ENCODE measurements at regions not wholly inside any gene's neighbourhood (a gene's known extent, or its start where the extent isn't known, plus 50 kb on each side); places are given as distances from the start of the nearest gene placed in this dataset.
"Not testable (repeated sequence)": the region's sequence is repeated elsewhere in the genome, so short reads cannot be mapped to it uniquely, and the experiment has no call there.

DNA sequence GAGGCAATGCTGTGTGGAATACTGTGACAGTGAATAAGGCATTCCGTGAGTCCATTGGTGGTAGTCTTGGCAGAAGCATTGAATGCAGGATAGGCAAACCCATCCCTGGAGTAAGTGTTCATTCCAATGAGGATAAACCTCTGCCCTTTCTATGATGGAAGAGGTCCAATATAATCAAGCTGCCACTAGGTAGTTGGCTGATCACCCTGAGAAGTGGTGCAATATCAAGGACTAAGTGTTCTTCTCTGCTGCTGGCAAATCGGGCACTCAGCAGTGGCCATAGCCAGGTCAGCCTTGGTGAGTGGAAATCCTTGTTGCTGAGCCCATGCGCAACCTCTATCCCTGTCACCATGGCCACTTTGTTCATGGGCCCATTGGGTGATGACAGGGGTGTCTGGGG is 70.1 kb downstream of the FBXO4 start:
- DNase-seq (ENCODE audit: low read depth in 2 of 3, low spot score in 2 of 3), result no peak

DNA sequence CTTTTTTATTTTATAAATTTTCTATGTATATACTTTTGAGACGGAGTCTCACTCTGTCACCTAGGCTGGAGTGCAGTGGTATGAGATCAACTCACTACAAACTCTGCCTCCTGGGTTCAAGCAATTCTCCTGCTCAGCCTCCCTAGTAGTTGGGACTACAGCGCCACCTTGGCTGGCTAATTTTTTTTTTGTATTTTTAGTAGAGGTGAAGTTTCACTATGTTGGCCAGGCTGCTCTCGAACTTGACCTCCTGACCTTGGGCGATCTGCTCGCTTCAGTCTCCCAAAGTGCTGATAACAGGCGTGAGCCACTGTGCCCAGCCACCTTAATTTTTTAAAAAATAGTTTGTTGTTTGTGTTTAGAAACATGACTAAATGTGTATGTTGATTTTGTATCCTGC is 76.6 kb downstream of the FBXO4 start:
- DNase-seq (ENCODE audit: low read depth in 2 of 3, low spot score in 2 of 3), result no peak

DNA sequence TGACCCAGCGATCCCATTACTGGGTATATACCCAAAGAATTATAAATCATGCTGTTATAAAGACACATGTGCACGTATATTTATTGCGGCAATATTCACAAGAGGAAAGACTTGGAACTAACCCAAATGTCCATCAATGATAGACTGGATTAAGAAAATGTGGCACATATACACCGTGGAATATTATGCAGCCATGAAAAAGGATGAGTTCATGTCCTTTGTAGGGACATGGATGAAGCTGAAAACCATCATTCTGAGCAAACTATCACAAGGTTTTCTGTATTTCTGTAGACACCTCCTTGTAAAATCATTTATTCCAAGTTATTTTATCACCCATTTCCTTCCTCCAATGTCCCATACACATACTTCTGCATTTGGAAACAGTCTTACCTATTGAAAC is 78.8 kb downstream of the FBXO4 start:
- DNase-seq (ENCODE audit: low read depth in 2 of 3, low spot score in 2 of 3), result not testable (repeated sequence)

DNA sequence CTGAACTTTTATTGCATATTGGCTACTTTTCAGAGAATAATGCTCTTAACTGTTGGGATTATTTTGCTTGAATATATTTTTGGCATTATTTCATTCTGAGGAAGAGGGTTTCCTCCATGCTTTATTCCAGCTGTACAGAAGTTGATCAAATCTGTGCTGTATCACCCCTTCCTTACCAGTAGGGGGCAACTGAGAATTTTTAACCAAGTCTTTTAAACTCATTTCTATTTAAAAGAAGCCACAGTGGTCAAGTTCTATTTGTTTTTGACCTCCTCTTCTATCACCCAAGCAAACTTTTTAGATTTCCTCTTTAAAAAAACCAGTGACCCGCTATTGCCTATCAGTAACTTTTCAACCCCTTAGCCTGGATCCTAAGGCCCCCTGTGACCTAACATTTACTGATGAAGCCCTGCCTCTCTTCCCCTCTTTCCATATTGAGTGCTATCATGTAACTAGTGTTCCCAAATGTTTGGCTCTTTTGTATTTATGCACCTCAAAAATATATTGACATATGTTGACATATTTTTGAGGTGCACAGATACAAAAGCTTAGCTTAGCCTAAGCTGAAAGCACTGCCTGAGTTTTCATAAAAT is 80.6 kb downstream of the FBXO4 start:
- peak in 2 of 3 donors; percentile 5 to 33 for DNase-seq (ENCODE audit: low read depth in 2 of 3, low spot score in 2 of 3)

DNA sequence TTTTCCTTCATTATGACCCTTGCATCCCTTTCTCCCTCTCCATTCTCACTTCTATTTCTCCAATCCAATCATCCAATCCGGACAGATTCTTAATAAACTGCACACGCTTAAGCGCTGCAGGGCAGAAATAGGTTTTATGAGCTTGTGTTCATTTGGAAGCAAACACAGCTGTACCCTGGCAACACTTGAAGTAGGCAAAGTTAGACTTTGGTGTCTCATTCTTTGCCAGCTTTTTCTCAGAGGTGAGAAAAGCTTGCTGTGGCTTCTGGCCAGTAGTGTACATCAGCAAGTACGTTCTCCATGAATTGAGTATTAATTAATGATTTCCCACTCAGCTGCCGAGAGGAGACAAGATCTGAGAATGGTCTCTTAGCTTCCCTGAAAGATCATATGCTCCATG is 88.5 kb downstream of the FBXO4 start:
- DNase-seq (ENCODE audit: low read depth in 2 of 3, low spot score in 2 of 3), result no peak

DNA sequence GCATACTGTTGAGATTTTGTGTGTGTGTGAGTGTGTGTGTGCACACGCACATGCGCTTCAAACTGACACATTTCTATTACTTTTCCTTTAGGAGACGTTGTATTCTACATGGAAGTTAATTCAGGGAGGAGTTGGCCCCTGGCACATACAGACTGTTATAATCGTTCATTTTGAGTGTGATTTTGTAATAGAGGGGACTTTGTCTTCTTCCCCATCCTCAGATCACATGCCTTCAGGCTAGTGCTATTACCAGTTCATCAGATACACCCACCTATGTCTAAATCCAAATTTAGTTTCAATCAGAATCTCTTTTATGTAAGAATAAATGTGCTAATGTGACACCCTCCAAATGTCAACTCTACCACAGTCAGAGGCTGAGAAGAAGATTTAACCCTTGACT is 90.2 kb downstream of the FBXO4 start:
- no peak for DNase-seq (ENCODE audit: low read depth in 2 of 3, low spot score in 2 of 3)

DNA sequence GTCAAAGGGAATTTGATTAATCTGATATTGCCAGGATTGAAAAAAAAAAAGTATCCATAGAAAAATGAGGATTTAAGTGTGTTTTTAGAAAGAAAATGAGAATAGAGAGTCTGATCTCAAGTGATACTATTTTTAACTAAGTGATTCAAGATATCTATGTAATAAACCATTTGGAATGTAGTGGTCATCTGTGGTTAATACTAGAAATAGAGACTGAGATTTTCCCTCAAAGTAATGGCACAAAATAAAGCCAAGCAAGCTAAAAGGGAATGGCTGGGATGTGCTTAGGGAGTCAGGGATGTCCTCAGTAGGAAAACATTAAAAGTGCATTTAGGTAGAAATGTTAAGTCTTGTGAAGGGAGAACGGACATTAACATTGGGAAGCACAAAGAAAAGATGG is 90.6 kb downstream of the FBXO4 start:
- no peak for DNase-seq (ENCODE audit: low read depth in 2 of 3, low spot score in 2 of 3)

DNA sequence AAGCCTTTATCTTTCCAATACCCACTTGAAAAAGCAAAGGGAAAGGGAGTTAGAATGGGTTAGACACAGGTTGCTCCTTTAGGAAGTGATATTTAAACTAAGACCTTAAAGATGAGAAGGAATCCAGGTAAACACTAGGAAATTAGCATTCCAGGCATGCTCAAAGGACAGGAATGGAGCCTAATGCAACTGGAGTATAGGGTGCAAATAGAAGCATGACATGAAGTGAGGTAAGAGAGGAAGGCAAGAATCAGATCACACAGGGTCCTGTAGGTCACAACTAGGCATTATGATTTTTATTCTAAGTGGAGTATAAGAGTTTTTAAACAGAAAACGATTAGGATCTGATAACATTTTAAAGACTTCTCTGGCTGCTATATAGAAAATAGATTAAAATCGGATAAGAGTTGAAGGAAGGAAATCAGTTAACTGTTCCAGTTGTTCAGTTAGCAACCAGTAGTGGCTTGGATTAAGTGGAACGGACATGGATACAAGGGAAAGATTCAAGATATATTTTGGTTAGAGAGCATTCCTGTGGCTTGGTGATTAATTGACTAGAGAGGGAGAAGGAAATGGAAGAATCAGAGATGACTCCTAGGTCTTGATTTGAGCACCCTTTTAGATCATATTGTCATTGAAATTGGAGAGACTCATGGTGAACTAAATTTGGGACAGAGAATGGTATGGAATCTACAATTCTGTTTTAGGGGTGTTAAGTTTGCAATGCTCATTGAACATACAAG is 95.9 kb downstream of the FBXO4 start:
- no peak for DNase-seq (ENCODE audit: low read depth in 2 of 3, low spot score in 2 of 3)

DNA sequence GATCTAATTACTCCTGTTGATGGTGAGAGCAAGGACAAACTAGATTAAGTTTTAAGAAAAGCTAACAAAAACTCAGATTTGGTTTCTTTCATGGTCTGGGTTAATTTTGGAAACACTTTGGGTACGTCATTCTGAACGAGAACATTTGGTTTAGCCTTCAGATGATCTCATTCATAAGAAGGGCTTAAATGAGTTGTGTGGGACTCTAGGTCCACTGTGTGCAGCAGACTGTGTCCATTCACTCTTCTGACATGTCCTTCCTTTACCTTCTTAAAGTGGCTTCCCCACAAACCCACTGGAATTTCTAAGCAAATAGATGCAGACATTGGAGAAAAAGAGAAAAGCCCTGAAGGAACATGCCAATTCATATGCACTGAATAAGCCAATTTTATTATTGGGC is 96.8 kb downstream of the FBXO4 start:
- DNase-seq (ENCODE audit: low read depth in 2 of 3, low spot score in 2 of 3), result no peak

DNA sequence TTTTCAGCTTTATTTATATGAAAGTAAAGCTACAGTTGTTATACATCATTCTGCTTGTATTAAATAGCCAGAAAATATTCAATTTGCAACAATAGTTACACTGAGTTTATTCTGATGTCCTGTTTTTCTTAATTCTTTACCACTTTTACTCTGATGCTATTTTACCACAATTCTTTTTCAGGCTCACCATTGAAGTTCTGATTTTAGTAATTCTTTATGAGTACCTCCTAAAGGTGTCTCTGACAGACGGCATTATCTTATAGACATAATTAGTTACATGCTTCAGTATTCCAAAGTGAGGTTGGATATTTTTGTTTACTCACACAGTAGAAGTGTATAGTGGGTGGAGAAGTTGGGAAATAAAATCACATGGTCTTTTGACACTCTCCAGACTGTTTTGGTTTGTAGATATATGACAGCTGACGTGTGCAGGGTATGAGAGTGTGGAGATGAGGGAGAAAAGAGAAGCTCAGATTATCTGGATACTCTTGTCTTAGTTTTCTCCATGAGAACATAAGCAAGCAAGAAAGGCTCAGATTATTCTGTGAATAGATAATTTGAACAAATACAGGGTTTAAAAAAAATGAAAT is 97.4 kb downstream of the FBXO4 start:
- no peak for DNase-seq (ENCODE audit: low read depth in 2 of 3, low spot score in 2 of 3)

DNA sequence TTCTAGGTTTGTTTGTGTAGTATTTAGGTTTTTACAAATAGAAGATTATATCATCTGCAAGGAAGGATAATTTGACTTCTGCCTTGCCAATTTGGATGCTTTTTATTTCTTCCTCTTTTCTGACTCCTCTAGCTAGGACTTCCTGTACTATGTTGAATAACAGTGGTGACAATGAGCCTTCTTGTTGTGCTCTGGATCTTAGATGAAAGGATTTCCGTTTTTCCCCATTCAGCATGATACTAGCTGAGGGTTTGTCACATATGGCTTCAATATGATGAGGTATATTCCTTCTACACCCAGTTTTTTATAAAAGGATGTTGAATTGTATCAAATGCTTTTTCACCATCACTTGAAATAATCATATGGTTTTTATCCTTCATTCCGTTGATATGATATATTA is 101.4 kb downstream of the FBXO4 start:
- DNase-seq (ENCODE audit: low read depth in 2 of 3, low spot score in 2 of 3), result no peak

DNA sequence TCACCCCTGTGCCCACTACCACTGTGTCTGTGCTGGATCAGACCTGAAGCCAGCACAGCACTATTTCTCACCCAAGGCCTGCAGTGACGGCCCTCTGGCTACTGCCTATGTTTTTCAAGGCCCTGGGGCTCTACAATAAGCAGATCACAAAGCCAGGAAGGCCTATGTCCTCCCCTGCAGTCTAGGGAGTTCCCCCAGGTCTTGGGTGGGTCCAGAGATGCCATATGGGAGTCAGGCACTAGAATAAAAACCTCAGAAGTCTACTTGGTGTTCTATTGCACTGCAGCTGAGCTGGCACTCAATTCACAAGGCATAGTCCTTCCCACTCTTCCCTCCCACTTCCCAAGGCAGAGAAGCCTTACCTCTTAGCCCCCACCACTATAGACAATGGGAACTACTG is 107.1 kb downstream of the FBXO4 start:
- DNase-seq (ENCODE audit: low read depth in 2 of 3, low spot score in 2 of 3), result no peak

DNA sequence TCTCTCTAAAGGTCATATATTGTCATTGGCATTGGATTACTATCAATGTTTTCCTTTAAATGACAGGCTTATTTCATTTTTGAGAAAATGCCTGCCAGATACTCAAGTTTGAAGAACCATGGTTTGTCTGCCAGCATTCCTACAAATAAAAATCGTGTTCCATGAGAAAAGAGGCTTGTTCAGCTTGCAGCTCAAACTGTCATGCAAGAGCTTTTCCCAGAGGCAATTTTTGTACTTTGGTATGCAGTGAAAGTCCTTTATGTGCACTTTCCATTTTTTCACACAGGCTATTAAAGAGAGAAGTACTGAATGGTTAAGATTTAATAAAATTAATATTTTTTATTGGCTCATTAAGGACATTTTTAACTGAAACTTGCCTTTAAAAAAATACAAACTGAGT is 110.4 kb downstream of the FBXO4 start:
- no peak for DNase-seq (ENCODE audit: low read depth in 2 of 3, low spot score in 2 of 3)

DNA sequence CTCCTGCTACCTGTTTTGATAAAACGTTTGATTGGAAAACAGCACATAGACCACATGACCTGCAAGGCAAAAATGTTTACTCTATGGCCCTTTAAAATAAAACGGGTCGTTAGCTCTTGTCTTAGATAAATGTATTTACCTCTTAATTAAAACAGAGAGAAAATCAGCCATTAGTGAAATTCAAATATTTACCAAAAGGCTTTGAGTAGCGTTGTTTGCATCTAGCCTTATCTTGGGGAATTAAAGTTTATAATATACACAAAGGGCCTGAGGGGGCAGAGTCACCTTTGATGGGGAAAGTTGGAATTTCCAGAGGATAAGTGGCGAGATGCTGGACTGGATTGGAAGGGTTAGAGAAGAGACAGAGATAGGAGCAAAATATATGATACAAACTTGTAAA is 111.3 kb downstream of the FBXO4 start:
- DNase-seq (ENCODE audit: low read depth in 2 of 3, low spot score in 2 of 3), result no peak

DNA sequence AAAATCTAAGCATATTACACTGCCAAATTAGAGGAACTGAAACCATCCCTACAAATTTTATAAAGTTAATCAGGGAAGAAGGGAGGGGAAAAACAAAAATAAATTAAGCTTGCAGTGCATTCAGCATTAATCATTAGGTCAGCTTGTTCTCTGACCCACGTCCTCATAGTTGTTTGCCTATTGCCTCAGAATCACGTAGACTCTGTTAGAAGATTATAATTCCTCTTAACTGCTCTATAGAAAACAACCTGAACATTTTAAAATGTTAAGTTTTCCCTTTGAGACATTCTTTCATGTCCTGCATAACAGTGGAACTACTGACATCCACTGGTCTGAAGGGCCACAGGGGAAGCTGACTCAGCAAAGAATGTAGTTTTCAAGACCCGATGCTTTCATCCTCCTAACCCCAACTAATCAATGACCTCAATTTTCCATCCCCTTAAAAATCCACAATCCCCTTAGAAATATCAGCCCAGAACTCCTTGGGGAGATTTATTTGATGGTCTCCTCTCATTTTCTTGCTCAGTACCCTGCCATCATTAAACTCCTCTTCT is 112.4 kb downstream of the FBXO4 start:
- DNase-seq (ENCODE audit: low read depth in 2 of 3, low spot score in 2 of 3), result no peak

DNA sequence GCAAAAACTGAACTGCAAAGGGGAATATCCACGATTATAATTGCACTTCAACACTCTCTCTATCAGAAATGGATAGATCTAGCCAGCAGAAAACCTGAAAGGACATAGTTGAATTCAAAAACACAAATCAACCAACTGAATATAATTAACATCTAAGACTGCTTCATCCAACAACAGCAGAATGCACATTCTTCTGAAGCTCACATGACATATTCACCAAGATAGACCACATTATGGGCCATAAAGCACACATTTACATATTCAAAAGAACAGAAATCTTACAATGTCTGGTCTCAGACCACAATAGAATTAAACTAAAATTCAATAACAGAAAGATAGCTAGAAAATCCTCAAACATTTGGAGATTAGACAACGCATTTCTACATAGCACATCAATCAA is 118.3 kb downstream of the FBXO4 start:
- no peak for DNase-seq (ENCODE audit: low read depth in 2 of 3, low spot score in 2 of 3)

DNA sequence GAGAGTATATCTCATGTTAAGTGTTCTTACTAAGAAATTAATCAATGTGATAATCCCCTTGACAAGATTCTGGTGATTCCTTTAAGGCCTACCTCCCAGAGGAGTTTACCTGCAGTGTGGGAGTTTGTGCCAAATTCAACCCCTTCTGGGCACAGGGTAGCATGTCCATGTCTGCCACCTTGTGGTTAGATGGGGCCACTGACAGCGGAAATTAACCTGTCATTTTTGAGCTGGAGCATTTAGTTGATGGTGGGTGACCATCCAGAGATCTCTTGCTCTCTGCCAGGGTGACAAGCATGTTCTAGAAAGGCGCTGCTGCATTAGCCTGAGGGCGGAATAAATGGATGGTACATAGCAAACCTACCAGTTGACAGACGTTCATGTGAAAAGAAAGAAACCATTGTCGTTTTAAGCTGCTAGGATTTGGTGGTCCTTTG is 132.2 kb downstream of the FBXO4 start:
- peak; percentile 16 to 56 (median 37) for DNase-seq (ENCODE audit: low read depth in 2 of 3, low spot score in 2 of 3)

DNA sequence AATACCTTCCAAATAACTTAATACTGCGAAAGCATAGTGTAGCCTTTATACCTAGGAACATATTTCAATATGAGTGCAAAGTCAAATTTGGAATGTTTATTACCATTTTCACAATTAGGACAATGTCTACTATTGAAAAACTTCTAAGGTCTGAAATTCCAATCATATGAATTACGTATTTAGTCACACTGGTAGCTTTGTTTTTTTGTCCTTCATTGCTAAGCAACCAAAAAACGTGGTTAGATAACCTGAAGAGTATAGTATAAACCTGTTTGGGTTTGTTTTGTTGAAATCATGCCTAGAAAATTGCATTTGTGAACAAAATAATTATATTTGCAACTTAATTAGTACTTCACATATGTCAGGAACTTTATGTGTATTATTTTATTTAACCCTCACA is 134.2 kb downstream of the FBXO4 start:
- no peak for DNase-seq (ENCODE audit: low read depth in 2 of 3, low spot score in 2 of 3)

DNA sequence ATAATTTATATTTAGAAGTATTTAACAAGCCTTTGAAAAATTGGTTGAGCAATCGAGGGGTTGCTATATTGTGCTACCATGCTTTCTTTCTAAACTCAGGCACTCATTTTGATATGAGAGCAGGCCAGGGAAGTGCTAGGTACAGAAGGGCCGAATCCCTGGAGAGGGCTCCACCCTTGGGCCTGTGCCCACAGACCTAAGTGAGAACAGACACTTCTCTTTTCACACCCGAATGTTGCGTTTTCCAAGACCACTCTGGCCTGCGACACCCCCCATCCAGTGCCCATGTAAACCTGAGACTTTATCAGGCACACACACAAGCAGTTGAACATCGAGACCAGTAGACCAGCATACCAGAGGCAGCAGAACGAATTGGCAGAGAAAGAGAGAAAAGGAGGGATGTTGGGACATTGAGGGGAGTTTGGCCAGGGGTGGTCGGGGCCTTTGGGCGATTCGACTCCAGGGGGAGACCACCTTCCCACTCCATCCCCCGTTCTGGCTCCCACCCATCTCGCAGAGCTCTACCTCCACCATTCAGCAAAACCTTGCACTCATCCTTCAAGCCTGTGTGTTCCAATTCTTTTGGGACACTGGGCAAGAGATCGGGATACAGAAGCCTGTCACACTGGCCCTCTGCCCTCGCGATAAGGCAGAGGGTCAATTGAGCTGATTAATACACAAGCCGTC is 134.8 kb downstream of the FBXO4 start:
- no peak for DNase-seq (ENCODE audit: low read depth in 2 of 3, low spot score in 2 of 3)

DNA sequence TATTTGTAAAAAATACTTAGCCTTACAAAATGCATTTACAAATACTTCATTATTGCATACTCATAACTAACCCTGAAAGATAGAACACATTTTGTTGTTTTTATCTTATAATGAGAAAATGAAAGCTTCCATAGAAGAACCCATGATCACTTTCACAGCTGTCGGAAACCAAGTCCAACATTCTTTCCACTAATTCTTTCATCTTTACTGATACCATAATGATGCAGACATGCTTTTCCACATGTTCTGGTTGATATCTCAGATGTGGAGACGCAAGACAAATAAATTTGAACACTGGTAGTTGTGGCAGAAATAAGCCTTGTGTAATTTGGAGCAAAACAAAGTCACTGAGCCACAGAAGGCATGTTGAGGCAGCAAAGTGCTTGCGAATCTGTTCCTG is 136.0 kb downstream of the FBXO4 start:
- no peak for DNase-seq (ENCODE audit: low read depth in 2 of 3, low spot score in 2 of 3)

DNA sequence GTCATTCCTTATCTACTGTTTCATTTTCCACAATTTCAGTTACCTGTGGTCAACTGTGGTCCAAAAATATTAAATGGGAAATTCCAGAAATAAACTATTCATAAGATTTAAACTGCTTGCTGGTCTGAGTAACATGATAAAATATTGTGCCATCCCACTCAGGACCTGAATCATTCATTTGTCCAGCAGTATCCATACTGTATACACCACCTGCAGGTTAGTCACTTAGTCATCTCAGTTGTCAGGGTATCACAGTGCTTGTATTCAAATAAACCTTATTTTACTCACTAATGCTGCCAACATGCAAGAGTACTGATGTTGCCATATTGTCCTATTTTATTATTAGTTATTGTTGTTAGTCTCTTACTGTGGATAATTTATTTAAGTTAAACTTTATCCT is 139.7 kb downstream of the FBXO4 start:
- no peak for DNase-seq (ENCODE audit: low read depth in 2 of 3, low spot score in 2 of 3)
